ENCODE measurements at regions not wholly inside any gene's neighbourhood (a gene's known extent, or its start where the extent isn't known, plus 50 kb on each side); places are given as distances from the start of the nearest gene placed in this dataset.

- DNase-seq (ENCODE audit: low spot score) = no peak
- no peak for TF ChIP-seq CTCF (IDR thresholded peaks at IDR 0.05; ENCODE audit: extremely low read depth, missing control alignments)
Observed at GRCh38 chr5:67903121-67903520, 312.4 kb upstream of the PIK3R1 start.

GRCh38 chr5:67902497-67902830, 313.1 kb upstream of the PIK3R1 start:
- DNase-seq (ENCODE audit: low spot score) = no peak
- TF ChIP-seq CTCF (IDR thresholded peaks at IDR 0.05; ENCODE audit: extremely low read depth, missing control alignments) = no peak

GRCh38 chr5:67901814-67902496, 313.6 kb upstream of the PIK3R1 start:
- TF ChIP-seq CTCF (IDR thresholded peaks at IDR 0.05; ENCODE audit: extremely low read depth, missing control alignments) = no peak

GRCh38 chr5:67900514-67900913, 315.0 kb upstream of the PIK3R1 start:
- no peak for TF ChIP-seq CTCF (IDR thresholded peaks at IDR 0.05; ENCODE audit: extremely low read depth, missing control alignments)
- DNase-seq (ENCODE audit: low spot score) = no peak

More at GRCh38 chr5:67901814-67902496, 313.6 kb upstream of the PIK3R1 start:
- DNase-seq (ENCODE audit: low spot score) = no peak

GRCh38 chr5:67897980-67898379, 317.6 kb upstream of the PIK3R1 start:
- TF ChIP-seq CTCF (IDR thresholded peaks at IDR 0.05; ENCODE audit: extremely low read depth, missing control alignments) = no peak
- DNase-seq (ENCODE audit: low spot score) = no peak

GRCh38 chr5:67897431-67897830, 318.1 kb upstream of the PIK3R1 start:
- DNase-seq (ENCODE audit: low spot score) = no peak
- no peak for TF ChIP-seq CTCF (IDR thresholded peaks at IDR 0.05; ENCODE audit: extremely low read depth, missing control alignments)

GRCh38 chr5:67896930-67897313, 318.6 kb upstream of the PIK3R1 start:
- no peak for TF ChIP-seq CTCF (IDR thresholded peaks at IDR 0.05; ENCODE audit: extremely low read depth, missing control alignments)
- DNase-seq (ENCODE audit: low spot score) = no peak

Data from GM20000 (cell line).